LNCAP (cell line): ENCODE measurements at regions not wholly inside any gene's neighbourhood (a gene's known extent, or its start where the extent isn't known, plus 50 kb on each side); places are given as distances from the start of the nearest gene placed in this dataset.

Source experiments
- CTCF ChIP-seq: fragments of 450-650 bp; IDR thresholded peaks from 2 replicates; pipeline ENCODE4 v1.5.1; 2017; ENCODE audit warnings: mild to moderate bottlenecking

DNA sequence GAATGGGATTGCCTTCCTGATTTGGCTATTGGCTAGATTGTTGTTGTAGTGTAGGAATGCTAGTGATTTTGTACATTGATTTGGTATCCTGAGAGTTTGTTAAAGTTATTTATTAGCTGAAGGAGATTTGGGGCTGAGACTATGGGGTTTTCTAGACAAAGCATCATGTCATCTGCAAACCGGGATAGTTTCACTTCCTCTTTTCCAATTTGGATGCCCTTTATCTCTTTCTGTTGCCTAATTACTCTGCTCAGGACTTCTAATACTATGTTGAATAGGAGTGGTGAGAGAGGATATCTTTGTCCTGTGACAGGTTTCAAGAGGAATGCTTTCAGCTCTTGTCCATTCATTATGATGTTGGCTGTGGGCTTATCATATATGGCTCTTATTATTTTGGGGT is 265.7 kb upstream of the MGAT4C start:
- TF ChIP-seq CTCF: no peak

GRCh38 chr12:86513226-86513625 is 257.0 kb upstream of the MGAT4C start:
- no peak for TF ChIP-seq CTCF

DNA sequence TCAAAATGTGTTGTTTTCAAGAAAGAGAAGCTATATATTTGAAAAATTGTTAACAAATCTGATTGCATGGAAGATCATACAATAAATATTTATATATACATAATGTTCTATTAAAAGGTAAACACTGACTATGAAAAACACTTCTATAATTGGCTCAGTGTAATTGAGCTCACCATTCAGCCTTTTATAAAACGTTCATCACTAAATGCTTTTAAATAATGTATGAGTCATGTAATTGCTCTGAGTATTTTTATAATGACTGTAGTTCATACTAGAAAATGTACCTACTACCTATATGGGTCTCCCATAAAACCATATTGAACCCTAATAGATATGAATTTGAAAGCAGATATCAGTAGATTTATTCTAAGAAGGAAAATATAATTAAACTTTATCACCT is 240.4 kb upstream of the MGAT4C start:
- TF ChIP-seq CTCF: no peak

GRCh38 chr12:86484473-86484872 is 228.3 kb upstream of the MGAT4C start:
- TF ChIP-seq CTCF: no peak

- no peak for TF ChIP-seq CTCF
These were observed 217.0 kb upstream of the MGAT4C start for GRCh38 chr12:86473231-86473630.

- no peak for TF ChIP-seq CTCF
These were observed 200.6 kb upstream of the MGAT4C start for GRCh38 chr12:86456776-86457175.

DNA sequence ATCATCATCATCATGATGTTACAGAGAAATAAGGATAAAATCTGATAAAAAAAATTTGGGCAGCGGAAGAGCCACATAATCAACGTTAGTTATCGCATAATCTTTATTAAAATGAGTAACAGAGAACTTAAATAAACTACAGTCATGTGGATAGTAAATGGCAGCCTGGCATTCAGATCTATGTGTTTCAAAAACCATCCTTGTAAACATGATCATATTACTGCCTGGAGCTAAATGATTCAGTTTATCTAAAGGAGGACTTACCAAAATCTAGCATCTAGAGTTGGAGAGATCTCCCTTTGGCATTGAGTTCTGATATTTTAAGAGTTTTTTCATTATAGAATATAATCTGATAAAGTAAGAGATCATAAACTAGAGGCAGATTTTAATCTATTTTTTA is 200.1 kb upstream of the MGAT4C start:
- no peak for TF ChIP-seq CTCF

DNA sequence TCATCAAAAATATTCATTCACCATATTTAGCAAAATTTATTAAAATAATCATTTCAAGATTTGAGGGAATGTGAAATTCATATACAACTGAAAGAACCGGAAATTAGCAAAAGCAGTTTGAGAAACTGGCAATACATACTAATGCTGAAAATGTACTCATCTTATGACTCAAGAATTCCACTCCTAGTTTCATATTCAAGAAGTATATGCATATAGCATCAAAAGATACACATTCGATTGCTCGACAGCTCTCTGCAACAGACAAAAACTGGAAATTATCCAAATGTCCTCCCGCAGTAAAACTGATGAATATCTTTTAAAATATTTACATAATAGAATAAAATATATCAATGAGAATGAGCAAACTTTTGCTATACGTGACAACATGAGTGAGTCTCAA is 189.2 kb upstream of the MGAT4C start:
- TF ChIP-seq CTCF: no peak
